PC-9 (cell line): ENCODE measurements at regions not wholly inside any gene's neighbourhood (a gene's known extent, or its start where the extent isn't known, plus 50 kb on each side); places are given as distances from the start of the nearest gene placed in this dataset.

Experiments
- BruUV-seq: library from RNA; stranded (reverse); fragments of 400-500 nt; replicated peaks from 2 replicates; lab custom pipeline; 2021; lab: Mats Ljungman, UMichigan
- CTCF ChIA-PET: fragments of 300-600 bp; sonication (Branson Sonifier 250); formaldehyde crosslinking; loops from one replicate; lab custom pipeline; 2022; ENCODE audit warnings: antibody characterized with exemption; lab: Charles Lee
- POLR2A ChIA-PET: fragments of 300-600 bp; sonication (Branson Sonifier 250); formaldehyde crosslinking; loops from one replicate; lab custom pipeline; 2022; ENCODE audit warnings: antibody characterized with exemption; ENCODE audit not compliant: unreplicated experiment; lab: Charles Lee
- DNase-seq, 2 experiments: peaks; one replicate each; pipeline versions ENCODE4 v3.0.0 to v3.0.0-alpha.2; 2015 to 2022; ENCODE audit warnings: mixed read lengths in 1 of 2
- H2AFZ ChIP-seq: fragments of 200-600 bp; sonication (generic); 2 replicates; pipeline ENCODE4 v1.8.1; 2017; ENCODE audit warnings: antibody characterized with exemption
- H3F3A ChIP-seq: fragments of 200-600 bp; sonication (generic); 2 replicates; pipeline ENCODE4 v1.8.1; 2017; ENCODE audit warnings: antibody characterized with exemption, mild to moderate bottlenecking, low read depth; ENCODE audit not compliant: insufficient read depth
- H3K27ac ChIP-seq: fragments of 200-600 bp; sonication (generic); 2 replicates; pipeline ENCODE4 v1.6.1; 2016; ENCODE audit warnings: mixed run types
- H3K27me3 ChIP-seq: fragments of 200-600 bp; sonication (generic); 2 replicates; pipeline ENCODE4 v1.6.1; 2016; ENCODE audit warnings: low read depth, mixed run types; ENCODE audit not compliant: insufficient read depth
- H3K36me3 ChIP-seq: fragments of 200-600 bp; sonication (generic); 2 replicates; pipeline ENCODE4 v1.6.1; 2016; ENCODE audit warnings: low read depth, mixed run types
- H3K4me1 ChIP-seq: fragments of 200-600 bp; sonication (generic); replicated peaks from 2 replicates; pipeline ENCODE4 v1.6.1; 2016; ENCODE audit warnings: mixed run types; ENCODE audit not compliant: insufficient read depth
- H3K4me2 ChIP-seq: fragments of 200-600 bp; sonication (generic); 2 replicates; pipeline ENCODE4 v1.6.1; 2017; ENCODE audit warnings: mixed run types
- H3K4me3 ChIP-seq: fragments of 200-600 bp; sonication (generic); 2 replicates; pipeline ENCODE4 v1.6.1; 2016; ENCODE audit warnings: mixed run types
- H3K79me2 ChIP-seq: fragments of 200-600 bp; sonication (generic); 2 replicates; pipeline ENCODE4 v1.6.1; 2017; ENCODE audit warnings: low read depth, mixed run types
- H3K9me2 ChIP-seq: fragments of 200-600 bp; sonication (generic); 2 replicates; pipeline ENCODE4 v1.8.1; 2017; ENCODE audit warnings: mild to moderate bottlenecking; ENCODE audit not compliant: insufficient read depth
- H3K9me3 ChIP-seq: fragments of 200-600 bp; sonication (generic); 2 replicates; pipeline ENCODE4 v1.8.1; 2016; ENCODE audit warnings: low read depth; ENCODE audit not compliant: insufficient read depth
- H4K20me1 ChIP-seq: fragments of 200-600 bp; sonication (generic); 2 replicates; pipeline ENCODE4 v1.8.1; 2017; ENCODE audit not compliant: insufficient read depth
- EZH2 ChIP-seq: fragments of 200-600 bp; sonication (generic); IDR thresholded peaks from 2 replicates; pipeline ENCODE4 v1.8.0; 2017; ENCODE audit warnings: antibody characterized with exemption, low read depth
- intact Hi-C: fragments of 100-400 bp; cut with micrococcal nuclease; formaldehyde crosslinking; loops from one replicate; pipeline ENCODE4 v1.10.0; 2022; ENCODE audit not compliant: unreplicated experiment
- TF ChIP-seq, protein P1 (sequence below): fragments of 200-600 bp; sonication (generic); conservative IDR thresholded peaks from 2 replicates; pipeline ENCODE4 v1.6.1; 2017; ENCODE audit warnings: mixed run types, antibody characterized with exemption, mild to moderate bottlenecking, moderate library complexity

DNA sequence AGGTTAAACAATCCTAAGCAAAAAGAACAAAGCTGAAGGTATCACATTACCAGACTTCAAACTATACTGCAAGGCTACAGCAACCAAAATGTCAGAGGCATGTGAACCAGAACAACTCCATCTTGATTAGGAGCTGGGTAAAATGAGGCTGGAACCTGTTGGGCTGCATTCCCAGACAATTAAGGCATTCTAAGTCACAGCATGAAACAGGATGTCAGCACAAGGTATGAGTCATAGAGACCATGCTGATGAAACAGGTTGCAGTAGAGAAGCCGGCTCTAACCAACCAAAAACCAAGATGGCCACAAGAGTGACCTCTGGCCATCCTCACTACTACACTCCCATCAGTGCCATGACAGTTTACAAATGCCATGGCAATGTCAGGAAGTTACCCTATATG, 252.0 kb downstream of the RASEF start:
- Histone ChIP-seq H3K4me2 (0 out of 2 replicates have a peak overlapping the region, but pooled peaks have one; percentile 2), H3K36me3 (no peaks in the 10 kb centered on the region), H3K4me1 (peaks cover 12% of the 10 kb centered on the region), H3K9me3 (0 out of 2 replicates have a peak, but pooled peaks cover 5% of the 10 kb centered on the region), H3K9me2 (no peaks in the 10 kb centered on the region; the same call in 1 of the 2 replicates), H3K79me2 (no peaks in the 10 kb centered on the region), H3K27me3 (no peaks in the 10 kb centered on the region), H3F3A (no peaks in the 10 kb centered on the region), H3K4me3 (no peak overlapping the region), H2AFZ (peak overlapping the region; percentile 44; the same call in 1 of the 2 replicates), H4K20me1 (no peaks in the 10 kb centered on the region), H3K27ac (peak overlapping the region; percentile 71)
- TF ChIP-seq EZH2: no peak
- TF ChIP-seq, protein P1, sequence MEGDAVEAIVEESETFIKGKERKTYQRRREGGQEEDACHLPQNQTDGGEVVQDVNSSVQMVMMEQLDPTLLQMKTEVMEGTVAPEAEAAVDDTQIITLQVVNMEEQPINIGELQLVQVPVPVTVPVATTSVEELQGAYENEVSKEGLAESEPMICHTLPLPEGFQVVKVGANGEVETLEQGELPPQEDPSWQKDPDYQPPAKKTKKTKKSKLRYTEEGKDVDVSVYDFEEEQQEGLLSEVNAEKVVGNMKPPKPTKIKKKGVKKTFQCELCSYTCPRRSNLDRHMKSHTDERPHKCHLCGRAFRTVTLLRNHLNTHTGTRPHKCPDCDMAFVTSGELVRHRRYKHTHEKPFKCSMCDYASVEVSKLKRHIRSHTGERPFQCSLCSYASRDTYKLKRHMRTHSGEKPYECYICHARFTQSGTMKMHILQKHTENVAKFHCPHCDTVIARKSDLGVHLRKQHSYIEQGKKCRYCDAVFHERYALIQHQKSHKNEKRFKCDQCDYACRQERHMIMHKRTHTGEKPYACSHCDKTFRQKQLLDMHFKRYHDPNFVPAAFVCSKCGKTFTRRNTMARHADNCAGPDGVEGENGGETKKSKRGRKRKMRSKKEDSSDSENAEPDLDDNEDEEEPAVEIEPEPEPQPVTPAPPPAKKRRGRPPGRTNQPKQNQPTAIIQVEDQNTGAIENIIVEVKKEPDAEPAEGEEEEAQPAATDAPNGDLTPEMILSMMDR: no peak
- ChIA-PET CTCF (no interaction called here), POLR2A (interaction anchor here (0.6 kb wide), 1 partner anchor 64 kb away, joined by 18 read pairs; no protein-coding TSS in a partner anchor)
- intact Hi-C loops: loop anchor here (5.0 kb wide), 1 partner anchor 126 kb away; no protein-coding TSS in a partner anchor
- BruUV-seq: no TSS peak
- DNase-seq: peak; percentile 75 to 82

DNA sequence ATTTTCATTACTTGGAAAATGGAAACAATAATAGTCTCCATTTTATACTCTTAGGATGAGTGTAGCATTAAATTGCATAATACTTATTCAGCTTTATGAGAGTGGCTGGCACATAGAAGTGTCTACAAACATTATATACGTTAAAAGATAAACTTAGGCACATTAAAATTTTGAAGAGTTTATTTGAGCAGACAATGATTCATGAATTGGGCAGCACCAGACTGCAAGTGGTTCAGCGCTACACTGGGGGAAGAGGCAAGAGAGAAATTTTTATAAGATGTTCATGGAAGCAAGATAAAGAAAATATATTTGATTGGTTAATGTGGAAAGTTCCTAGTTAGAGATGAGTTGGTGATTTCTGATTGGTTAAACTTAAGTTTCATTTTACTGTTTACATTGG, 243.7 kb downstream of the RASEF start:
- Histone ChIP-seq H3K4me1 (no peaks in the 10 kb centered on the region), H3K36me3 (no peaks in the 10 kb centered on the region), H2AFZ (0 out of 2 replicates have a peak overlapping the region, but pooled peaks have one; percentile 26), H3K9me3 (no peaks in the 10 kb centered on the region; the same call in 1 of the 2 replicates), H3K9me2 (no peaks in the 10 kb centered on the region), H3K4me3 (no peak overlapping the region), H3F3A (no peaks in the 10 kb centered on the region), H3K27me3 (no peaks in the 10 kb centered on the region), H3K27ac (no peak overlapping the region), H3K79me2 (no peaks in the 10 kb centered on the region), H3K4me2 (no peak overlapping the region), H4K20me1 (no peaks in the 10 kb centered on the region)
- CTCF ChIA-PET: no interaction called here
- POLR2A ChIA-PET: no interaction called here
- no peak for TF ChIP-seq EZH2
- TF ChIP-seq, protein P1: no peak
- intact Hi-C loops: no loop called here
- no peak for DNase-seq
- no TSS peak for BruUV-seq

DNA sequence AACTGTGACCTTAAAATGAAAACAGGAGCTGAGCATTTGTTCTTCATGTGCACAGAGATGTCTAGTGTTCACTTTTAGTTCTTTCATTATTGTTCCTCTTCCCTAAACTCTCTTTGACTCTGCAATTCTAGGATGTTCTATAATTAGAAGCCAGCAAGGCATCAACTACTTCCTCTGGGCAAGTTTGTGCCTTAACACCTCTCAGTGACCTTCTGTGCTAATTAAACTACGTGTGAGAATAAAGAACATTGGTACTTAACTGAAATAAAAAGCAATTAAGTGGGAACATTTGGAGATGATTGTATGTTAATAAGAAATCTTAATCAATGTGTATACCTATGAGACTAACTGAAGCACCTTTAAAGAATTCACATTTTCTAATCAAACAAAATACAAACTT, 242.8 kb downstream of the RASEF start:
- POLR2A ChIA-PET: no interaction called here
- intact Hi-C loops: no loop called here
- CTCF ChIA-PET: no interaction called here
- Histone ChIP-seq H3K36me3 (no peaks in the 10 kb centered on the region), H3K4me2 (no peak overlapping the region), H3K27ac (no peak overlapping the region), H3K9me3 (no peaks in the 10 kb centered on the region; the same call in 1 of the 2 replicates), H2AFZ (no peak overlapping the region), H3K79me2 (no peaks in the 10 kb centered on the region), H3K9me2 (no peaks in the 10 kb centered on the region), H4K20me1 (no peaks in the 10 kb centered on the region), H3K4me3 (no peak overlapping the region), H3K27me3 (no peaks in the 10 kb centered on the region), H3K4me1 (no peaks in the 10 kb centered on the region), H3F3A (no peaks in the 10 kb centered on the region)
- TF ChIP-seq, protein P1: no peak
- no peak for TF ChIP-seq EZH2
- no TSS peak for BruUV-seq
- no peak for DNase-seq
